WTC11 (cell line): ENCODE measurements at regions not wholly inside any gene's neighbourhood (a gene's known extent, or its start where the extent isn't known, plus 50 kb on each side); places are given as distances from the start of the nearest gene placed in this dataset.

Source experiments
- ATAC-seq: fragments of 200-7000 bp; cut with Tn5 transposase; 2 replicates; pipeline ENCODE4 v1.10.0; 2021; ENCODE audit warnings: mild to moderate bottlenecking, moderate library complexity
- CTCF ChIA-PET: fragments of 300-600 bp; sonication (Branson Sonifier 250); formaldehyde crosslinking; loops from one replicate; lab custom pipeline; 2021; ENCODE audit warnings: antibody characterized with exemption; lab: Charles Lee
- POLR2A ChIA-PET: fragments of 350-600 bp; sonication (Branson Sonifier 250); formaldehyde crosslinking; loops from one replicate; lab custom pipeline; 2021; ENCODE audit warnings: antibody characterized with exemption; lab: Charles Lee
- DNase-seq: peaks from one replicate; pipeline ENCODE4 v3.0.0; 2021; ENCODE audit warnings: low spot score
- H3K27ac Mint-ChIP-seq: 2 replicates; pipeline ENCODE4 v1.8.0; 2021; ENCODE audit warnings: mixed read lengths
- H3K27me3 Mint-ChIP-seq: 2 replicates; pipeline ENCODE4 v1.8.0; 2021; ENCODE audit warnings: low read depth, mild to moderate bottlenecking, moderate library complexity, mixed read lengths
- H3K36me3 Mint-ChIP-seq: 2 replicates; pipeline ENCODE4 v1.8.0; 2021; ENCODE audit warnings: mixed read lengths
- H3K4me1 Mint-ChIP-seq: 2 replicates; pipeline ENCODE4 v1.8.0; 2022; ENCODE audit warnings: mixed read lengths
- H3K4me3 Mint-ChIP-seq: 2 replicates; pipeline ENCODE4 v1.8.0; 2021; ENCODE audit warnings: mild to moderate bottlenecking, moderate library complexity, mixed read lengths
- H3K9me3 Mint-ChIP-seq: 2 replicates; pipeline ENCODE4 v1.8.0; 2021; ENCODE audit warnings: mixed read lengths
- ATF1 ChIP-seq: sonication (generic); formaldehyde crosslinking; IDR thresholded peaks from 2 replicates; pipeline ENCODE4 v1.8.1; 2023; ENCODE audit warnings: mild to moderate bottlenecking, moderate library complexity, missing genetic modification reagents
- ETV6 ChIP-seq: sonication (generic); formaldehyde crosslinking; IDR thresholded peaks from 2 replicates; pipeline ENCODE4 v1.8.1; 2022; ENCODE audit warnings: mild to moderate bottlenecking, missing genetic modification reagents
- IRF2 ChIP-seq: sonication (generic); formaldehyde crosslinking; IDR thresholded peaks from 2 replicates; pipeline ENCODE4 v1.8.0; 2022; ENCODE audit warnings: low read depth, missing genetic modification reagents, borderline replicate concordance
- NFATC4 ChIP-seq: fragments of 250-450 bp; sonication (Bioruptor Pico); IDR thresholded peaks from 2 replicates; pipeline ENCODE4 v1.9.0; 2021; ENCODE audit warnings: mild to moderate bottlenecking
- OVOL2 ChIP-seq: fragments of 250-450 bp; sonication (Bioruptor Pico); IDR thresholded peaks from 2 replicates; pipeline ENCODE4 v1.9.0; 2021; ENCODE audit warnings: mild to moderate bottlenecking, borderline replicate concordance
- PRRX2 ChIP-seq: fragments of 250-450 bp; sonication (Bioruptor Pico); IDR thresholded peaks from 2 replicates; pipeline ENCODE4 v1.8.0; 2021; ENCODE audit warnings: mild to moderate bottlenecking
- SMAD3 ChIP-seq: sonication (generic); formaldehyde crosslinking; IDR thresholded peaks from 2 replicates; pipeline ENCODE4 v1.8.0; 2022; ENCODE audit warnings: missing genetic modification reagents, mild to moderate bottlenecking, borderline replicate concordance
- SMAD4 ChIP-seq: sonication (generic); formaldehyde crosslinking; IDR thresholded peaks from 2 replicates; pipeline ENCODE4 v1.8.0; 2022; ENCODE audit warnings: mild to moderate bottlenecking, missing genetic modification reagents
- TEAD1 ChIP-seq: sonication (generic); formaldehyde crosslinking; IDR thresholded peaks from 2 replicates; pipeline ENCODE4 v1.8.0; 2022; ENCODE audit warnings: mild to moderate bottlenecking, missing genetic modification reagents
- TP53 ChIP-seq: sonication (generic); formaldehyde crosslinking; IDR thresholded peaks from 2 replicates; pipeline ENCODE4 v1.8.1; 2023; ENCODE audit warnings: mild to moderate bottlenecking, missing genetic modification reagents
- ZBTB21 ChIP-seq: sonication (generic); formaldehyde crosslinking; IDR thresholded peaks from 2 replicates; pipeline ENCODE4 v1.8.1; 2023; ENCODE audit warnings: mild to moderate bottlenecking, missing genetic modification reagents, borderline replicate concordance
- ZNF219 ChIP-seq: sonication (generic); formaldehyde crosslinking; IDR thresholded peaks from 2 replicates; pipeline ENCODE4 v1.8.0; 2023; ENCODE audit warnings: missing genetic modification reagents, mild to moderate bottlenecking, borderline replicate concordance
- ZNF317 ChIP-seq: sonication (generic); formaldehyde crosslinking; IDR thresholded peaks from 2 replicates; pipeline ENCODE4 v1.8.1; 2023; ENCODE audit warnings: low read depth, mild to moderate bottlenecking, moderate library complexity, missing genetic modification reagents, borderline replicate concordance
- ZNF671 ChIP-seq: fragments of 250-450 bp; sonication (Bioruptor Pico); IDR thresholded peaks from 2 replicates; pipeline ENCODE4 v1.8.0; 2021; ENCODE audit warnings: mild to moderate bottlenecking
- TF ChIP-seq, protein P1 (sequence below): sonication (generic); formaldehyde crosslinking; IDR thresholded peaks from 2 replicates; pipeline ENCODE4 v1.8.1; 2022; ENCODE audit warnings: mild to moderate bottlenecking, moderate library complexity, missing genetic modification reagents
- TF ChIP-seq, protein P2 (sequence below): fragments of 200-600 bp; IDR thresholded peaks from 2 replicates; pipeline ENCODE4 v1.8.0; 2022; ENCODE audit warnings: antibody characterized with exemption
- TF ChIP-seq, protein P3 (sequence below): sonication (generic); formaldehyde crosslinking; IDR thresholded peaks from 2 replicates; pipeline ENCODE4 v1.8.1; 2023; ENCODE audit warnings: mild to moderate bottlenecking, moderate library complexity, missing genetic modification reagents
- TF ChIP-seq, protein P4 (sequence below): fragments of 250-450 bp; sonication (Bioruptor Pico); IDR thresholded peaks from 2 replicates; pipeline ENCODE4 v1.9.0; 2021; ENCODE audit warnings: moderate library complexity, mild to moderate bottlenecking, inconsistent platforms, borderline replicate concordance
- TF ChIP-seq, protein P5 (sequence below): sonication (generic); formaldehyde crosslinking; IDR thresholded peaks from 2 replicates; pipeline ENCODE4 v1.8.0; 2023; ENCODE audit warnings: missing genetic modification reagents
- TF ChIP-seq, protein P6 (sequence below): fragments of 250-450 bp; sonication (Bioruptor Pico); IDR thresholded peaks from 2 replicates; pipeline ENCODE4 v1.9.0; 2021; ENCODE audit warnings: mild to moderate bottlenecking
- TF ChIP-seq, protein P7 (sequence below): sonication (generic); formaldehyde crosslinking; IDR thresholded peaks from 2 replicates; pipeline ENCODE4 v1.8.0; 2022; ENCODE audit warnings: mild to moderate bottlenecking, missing genetic modification reagents

DNA sequence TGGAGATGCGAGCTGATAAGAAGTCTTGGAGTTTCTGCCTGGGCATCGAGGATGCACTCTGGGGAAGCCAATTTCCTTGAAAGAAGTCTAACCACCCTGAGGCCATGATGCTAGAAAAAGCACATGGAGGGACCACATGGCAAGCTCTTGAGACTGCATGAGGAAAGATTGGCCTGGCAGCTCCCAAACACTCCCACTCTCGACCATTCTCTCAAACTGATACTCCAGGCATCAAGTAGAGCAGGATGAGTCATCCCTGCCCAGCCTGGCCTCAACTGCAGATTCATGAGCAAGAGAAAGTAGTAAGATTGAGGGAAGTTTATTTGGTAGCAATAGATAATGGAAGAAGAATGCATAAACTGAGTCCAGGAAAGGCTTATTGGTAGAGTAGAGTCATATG is 194.3 kb downstream of the KIF18A start (continued):
- TF ChIP-seq, protein P1, sequence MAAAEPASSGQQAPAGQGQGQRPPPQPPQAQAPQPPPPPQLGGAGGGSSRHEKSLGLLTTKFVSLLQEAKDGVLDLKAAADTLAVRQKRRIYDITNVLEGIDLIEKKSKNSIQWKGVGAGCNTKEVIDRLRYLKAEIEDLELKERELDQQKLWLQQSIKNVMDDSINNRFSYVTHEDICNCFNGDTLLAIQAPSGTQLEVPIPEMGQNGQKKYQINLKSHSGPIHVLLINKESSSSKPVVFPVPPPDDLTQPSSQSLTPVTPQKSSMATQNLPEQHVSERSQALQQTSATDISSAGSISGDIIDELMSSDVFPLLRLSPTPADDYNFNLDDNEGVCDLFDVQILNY (CRISPR knock-in tag) = no peak
- no peak for TF ChIP-seq TEAD1 (CRISPR knock-in tag)

DNA sequence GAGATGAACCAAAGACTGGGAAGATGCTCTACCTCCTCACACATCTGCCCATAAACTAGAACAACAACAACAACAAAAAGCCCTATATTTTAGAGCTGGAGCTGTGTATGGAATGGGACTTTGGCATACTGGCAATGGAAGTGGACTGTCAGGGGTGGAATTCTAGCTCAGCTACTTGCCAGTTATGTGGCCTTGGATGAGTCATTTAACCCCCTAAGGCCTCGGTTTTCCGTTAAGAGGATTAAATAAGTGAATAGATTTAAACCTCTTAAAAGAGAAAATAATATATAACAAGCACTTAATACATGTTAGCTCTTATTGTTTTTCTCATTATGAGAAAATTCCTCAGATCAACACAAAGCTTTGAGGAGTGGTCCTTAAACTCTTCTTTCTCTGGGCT is 195.0 kb downstream of the KIF18A start:
- CTCF ChIA-PET = no interaction called here
- DNase-seq = no peak
- Mint-ChIP-seq H3K4me3 (no peak overlapping the region), H3K36me3 (no peaks in the 10 kb centered on the region), H3K4me1 (0 out of 2 replicates have a peak, but pooled peaks cover 3% of the 10 kb centered on the region), H3K27ac (no peak overlapping the region), H3K9me3 (no peaks in the 10 kb centered on the region), H3K27me3 (peaks cover 2% of the 10 kb centered on the region)
- TF ChIP-seq, protein P2, sequence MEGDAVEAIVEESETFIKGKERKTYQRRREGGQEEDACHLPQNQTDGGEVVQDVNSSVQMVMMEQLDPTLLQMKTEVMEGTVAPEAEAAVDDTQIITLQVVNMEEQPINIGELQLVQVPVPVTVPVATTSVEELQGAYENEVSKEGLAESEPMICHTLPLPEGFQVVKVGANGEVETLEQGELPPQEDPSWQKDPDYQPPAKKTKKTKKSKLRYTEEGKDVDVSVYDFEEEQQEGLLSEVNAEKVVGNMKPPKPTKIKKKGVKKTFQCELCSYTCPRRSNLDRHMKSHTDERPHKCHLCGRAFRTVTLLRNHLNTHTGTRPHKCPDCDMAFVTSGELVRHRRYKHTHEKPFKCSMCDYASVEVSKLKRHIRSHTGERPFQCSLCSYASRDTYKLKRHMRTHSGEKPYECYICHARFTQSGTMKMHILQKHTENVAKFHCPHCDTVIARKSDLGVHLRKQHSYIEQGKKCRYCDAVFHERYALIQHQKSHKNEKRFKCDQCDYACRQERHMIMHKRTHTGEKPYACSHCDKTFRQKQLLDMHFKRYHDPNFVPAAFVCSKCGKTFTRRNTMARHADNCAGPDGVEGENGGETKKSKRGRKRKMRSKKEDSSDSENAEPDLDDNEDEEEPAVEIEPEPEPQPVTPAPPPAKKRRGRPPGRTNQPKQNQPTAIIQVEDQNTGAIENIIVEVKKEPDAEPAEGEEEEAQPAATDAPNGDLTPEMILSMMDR = no peak
- TF ChIP-seq SMAD3 (CRISPR knock-in tag) = no peak
- TF ChIP-seq, protein P3, sequence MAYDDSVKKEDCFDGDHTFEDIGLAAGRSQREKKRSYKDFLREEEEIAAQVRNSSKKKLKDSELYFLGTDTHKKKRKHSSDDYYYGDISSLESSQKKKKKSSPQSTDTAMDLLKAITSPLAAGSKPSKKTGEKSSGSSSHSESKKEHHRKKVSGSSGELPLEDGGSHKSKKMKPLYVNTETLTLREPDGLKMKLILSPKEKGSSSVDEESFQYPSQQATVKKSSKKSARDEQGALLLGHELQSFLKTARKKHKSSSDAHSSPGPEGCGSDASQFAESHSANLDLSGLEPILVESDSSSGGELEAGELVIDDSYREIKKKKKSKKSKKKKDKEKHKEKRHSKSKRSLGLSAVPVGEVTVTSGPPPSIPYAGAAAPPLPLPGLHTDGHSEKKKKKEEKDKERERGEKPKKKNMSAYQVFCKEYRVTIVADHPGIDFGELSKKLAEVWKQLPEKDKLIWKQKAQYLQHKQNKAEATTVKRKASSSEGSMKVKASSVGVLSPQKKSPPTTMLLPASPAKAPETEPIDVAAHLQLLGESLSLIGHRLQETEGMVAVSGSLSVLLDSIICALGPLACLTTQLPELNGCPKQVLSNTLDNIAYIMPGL (CRISPR knock-in tag) = no peak
- TF ChIP-seq ZNF671 = no peak
- TF ChIP-seq, protein P4, sequence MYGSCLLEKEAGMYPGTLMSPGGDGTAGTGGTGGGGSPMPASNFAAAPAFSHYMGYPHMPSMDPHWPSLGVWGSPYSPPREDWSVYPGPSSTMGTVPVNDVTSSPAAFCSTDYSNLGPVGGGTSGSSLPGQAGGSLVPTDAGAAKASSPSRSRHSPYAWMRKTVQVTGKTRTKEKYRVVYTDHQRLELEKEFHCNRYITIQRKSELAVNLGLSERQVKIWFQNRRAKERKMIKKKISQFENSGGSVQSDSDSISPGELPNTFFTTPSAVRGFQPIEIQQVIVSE (CRISPR knock-in tag) = no peak
- TF ChIP-seq, protein P5, sequence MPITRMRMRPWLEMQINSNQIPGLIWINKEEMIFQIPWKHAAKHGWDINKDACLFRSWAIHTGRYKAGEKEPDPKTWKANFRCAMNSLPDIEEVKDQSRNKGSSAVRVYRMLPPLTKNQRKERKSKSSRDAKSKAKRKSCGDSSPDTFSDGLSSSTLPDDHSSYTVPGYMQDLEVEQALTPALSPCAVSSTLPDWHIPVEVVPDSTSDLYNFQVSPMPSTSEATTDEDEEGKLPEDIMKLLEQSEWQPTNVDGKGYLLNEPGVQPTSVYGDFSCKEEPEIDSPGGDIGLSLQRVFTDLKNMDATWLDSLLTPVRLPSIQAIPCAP = no peak
- no peak for TF ChIP-seq ATF1 (CRISPR knock-in tag)
- no peak for TF ChIP-seq NFATC4 (CRISPR knock-in tag)
- POLR2A ChIA-PET = no interaction called here
- no peak for ATAC-seq

DNA sequence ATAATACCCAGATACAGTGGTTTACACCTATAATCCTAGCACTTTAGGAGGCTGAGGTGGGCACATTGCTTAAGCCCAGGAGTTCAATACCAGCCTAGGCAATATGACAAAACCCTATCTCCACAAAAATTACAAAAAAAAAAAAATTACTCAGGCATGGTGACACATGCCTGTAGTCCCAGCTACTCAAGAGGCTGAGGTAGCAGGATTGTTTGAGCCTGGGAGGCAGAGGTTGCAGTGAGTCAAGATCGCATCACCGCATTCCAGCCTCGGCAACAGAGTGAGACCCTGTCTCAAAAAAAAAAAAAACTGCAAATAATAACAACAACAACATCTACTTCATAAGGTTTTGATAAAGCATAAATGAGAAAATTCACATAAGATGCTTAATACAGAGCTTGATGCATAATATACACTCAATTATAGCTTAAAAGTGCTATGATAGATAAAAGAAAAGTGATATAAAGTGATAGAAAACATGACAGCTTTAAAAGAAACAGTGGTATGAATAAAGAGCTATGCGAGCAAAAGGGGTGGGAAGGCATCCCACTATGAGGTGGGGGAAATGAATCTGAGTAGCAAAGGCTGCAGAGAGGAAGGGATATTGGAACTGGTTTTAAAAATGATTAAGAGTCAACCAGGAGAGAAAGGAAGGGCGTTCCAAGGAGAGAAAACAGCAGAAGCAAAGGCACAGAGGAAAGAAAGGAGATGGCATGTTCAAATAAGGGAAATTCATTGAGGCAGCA is 197.6 kb downstream of the KIF18A start:
- Mint-ChIP-seq H3K27me3 (no peaks in the 10 kb centered on the region; the same call in none of the 2 replicates), H3K9me3 (no peaks in the 10 kb centered on the region), H3K27ac (no peak overlapping the region; the same call in 1 of the 2 replicates), H3K36me3 (no peaks in the 10 kb centered on the region), H3K4me1 (no peaks in the 10 kb centered on the region), H3K4me3 (no peak overlapping the region)
- DNase-seq = no peak
- ChIA-PET POLR2A (no interaction called here), CTCF (interaction anchor here (0.6 kb wide), 1 partner anchor 213 kb away, joined by 3 read pairs; no protein-coding TSS in a partner anchor)
- ATAC-seq = no peak
- no peak for TF ChIP-seq OVOL2 (CRISPR knock-in tag)
- TF ChIP-seq, protein P5 = no peak
- TF ChIP-seq TP53 (CRISPR knock-in tag) = no peak

DNA sequence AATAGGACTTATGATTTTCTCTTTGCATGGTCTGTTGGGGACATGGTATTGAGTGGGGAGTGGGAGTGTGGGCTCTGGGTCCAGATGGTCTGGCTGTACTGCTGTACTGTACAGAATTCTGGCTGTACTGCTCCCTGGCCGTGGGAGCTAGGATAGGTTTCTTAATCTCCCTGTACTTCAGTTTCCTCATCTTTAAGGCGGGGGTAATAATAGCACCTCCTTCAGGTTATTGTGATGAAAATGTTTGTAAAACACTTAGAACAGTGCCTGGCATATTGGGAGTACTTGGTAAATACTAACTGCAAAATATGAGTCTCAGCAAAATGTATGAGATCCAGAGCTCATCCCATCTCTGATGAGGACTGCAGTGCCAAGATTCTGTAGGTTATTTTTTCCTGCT is 198.6 kb downstream of the KIF18A start:
- no peaks in the 10 kb centered on the region for H3K4me1 Mint-ChIP-seq
- ATAC-seq = no peak
- POLR2A ChIA-PET = no interaction called here
- TF ChIP-seq ETV6 (CRISPR knock-in tag) (no peak), SMAD4 (CRISPR knock-in tag) (no peak), ZNF219 (CRISPR knock-in tag) (no peak), ZBTB21 (CRISPR knock-in tag) (no peak), SMAD3 (CRISPR knock-in tag) (no peak), IRF2 (CRISPR knock-in tag) (no peak), ZNF317 (CRISPR knock-in tag) (no peak), PRRX2 (no peak)
- TF ChIP-seq, protein P6, sequence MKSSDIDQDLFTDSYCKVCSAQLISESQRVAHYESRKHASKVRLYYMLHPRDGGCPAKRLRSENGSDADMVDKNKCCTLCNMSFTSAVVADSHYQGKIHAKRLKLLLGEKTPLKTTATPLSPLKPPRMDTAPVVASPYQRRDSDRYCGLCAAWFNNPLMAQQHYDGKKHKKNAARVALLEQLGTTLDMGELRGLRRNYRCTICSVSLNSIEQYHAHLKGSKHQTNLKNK (CRISPR knock-in tag) = no peak
- TF ChIP-seq, protein P7, sequence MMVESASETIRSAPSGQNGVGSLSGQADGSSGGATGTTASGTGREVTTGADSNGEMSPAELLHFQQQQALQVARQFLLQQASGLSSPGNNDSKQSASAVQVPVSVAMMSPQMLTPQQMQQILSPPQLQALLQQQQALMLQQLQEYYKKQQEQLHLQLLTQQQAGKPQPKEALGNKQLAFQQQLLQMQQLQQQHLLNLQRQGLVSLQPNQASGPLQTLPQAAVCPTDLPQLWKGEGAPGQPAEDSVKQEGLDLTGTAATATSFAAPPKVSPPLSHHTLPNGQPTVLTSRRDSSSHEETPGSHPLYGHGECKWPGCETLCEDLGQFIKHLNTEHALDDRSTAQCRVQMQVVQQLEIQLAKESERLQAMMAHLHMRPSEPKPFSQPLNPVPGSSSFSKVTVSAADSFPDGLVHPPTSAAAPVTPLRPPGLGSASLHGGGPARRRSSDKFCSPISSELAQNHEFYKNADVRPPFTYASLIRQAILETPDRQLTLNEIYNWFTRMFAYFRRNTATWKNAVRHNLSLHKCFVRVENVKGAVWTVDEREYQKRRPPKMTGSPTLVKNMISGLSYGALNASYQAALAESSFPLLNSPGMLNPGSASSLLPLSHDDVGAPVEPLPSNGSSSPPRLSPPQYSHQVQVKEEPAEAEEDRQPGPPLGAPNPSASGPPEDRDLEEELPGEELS (CRISPR knock-in tag) = no peak

More for the DNA sequence above, 198.6 kb downstream of the KIF18A start:
- no peaks in the 10 kb centered on the region for H3K9me3 Mint-ChIP-seq
- H3K27me3 Mint-ChIP-seq = no peaks in the 10 kb centered on the region; the same call in 1 of the 2 replicates
- CTCF ChIA-PET = no interaction called here
- H3K36me3 Mint-ChIP-seq = no peaks in the 10 kb centered on the region
- no peak overlapping the region for H3K27ac Mint-ChIP-seq
- no peak for DNase-seq
- H3K4me3 Mint-ChIP-seq = no peak overlapping the region
